Transverse colon (tissue), 4 donors: ENCODE measurements at regions not wholly inside any gene's neighbourhood (a gene's known extent, or its start where the extent isn't known, plus 50 kb on each side); places are given as distances from the start of the nearest gene placed in this dataset.

ENCODE experiments used
- CTCF ChIP-seq, 5 experiments: fragments of 200-600 bp in 3 of 5; fragments of 450-650 bp in 2 of 5; sonication (generic) in 3 of 5; IDR thresholded peaks; 1 replicate in 2 of 5; 2 replicates in 3 of 5; pipeline ENCODE4 v1.5.1; 2016 to 2017; ENCODE audit warnings: antibody characterized with exemption in 5 of 5, inconsistent platforms in 3 of 5, mild to moderate bottlenecking in 2 of 5, moderate library complexity in 1 of 5
- EP300 ChIP-seq: sonication (generic); formaldehyde crosslinking; IDR thresholded peaks from one replicate; pipeline ENCODE4 v1.6.1; 2017; ENCODE audit warnings: antibody characterized with exemption, low read depth
- POLR2A ChIP-seq: fragments of 450-650 bp; IDR thresholded peaks from one replicate; pipeline ENCODE4 v1.6.1; 2016; ENCODE audit warnings: antibody characterized with exemption, mild to moderate bottlenecking, moderate library complexity
- POLR2AphosphoS5 ChIP-seq, 3 donors: sonication (generic); formaldehyde crosslinking; IDR thresholded peaks; one replicate each; pipeline ENCODE4 v1.6.1; 2016; ENCODE audit warnings: antibody characterized with exemption in 3 of 3

DNA sequence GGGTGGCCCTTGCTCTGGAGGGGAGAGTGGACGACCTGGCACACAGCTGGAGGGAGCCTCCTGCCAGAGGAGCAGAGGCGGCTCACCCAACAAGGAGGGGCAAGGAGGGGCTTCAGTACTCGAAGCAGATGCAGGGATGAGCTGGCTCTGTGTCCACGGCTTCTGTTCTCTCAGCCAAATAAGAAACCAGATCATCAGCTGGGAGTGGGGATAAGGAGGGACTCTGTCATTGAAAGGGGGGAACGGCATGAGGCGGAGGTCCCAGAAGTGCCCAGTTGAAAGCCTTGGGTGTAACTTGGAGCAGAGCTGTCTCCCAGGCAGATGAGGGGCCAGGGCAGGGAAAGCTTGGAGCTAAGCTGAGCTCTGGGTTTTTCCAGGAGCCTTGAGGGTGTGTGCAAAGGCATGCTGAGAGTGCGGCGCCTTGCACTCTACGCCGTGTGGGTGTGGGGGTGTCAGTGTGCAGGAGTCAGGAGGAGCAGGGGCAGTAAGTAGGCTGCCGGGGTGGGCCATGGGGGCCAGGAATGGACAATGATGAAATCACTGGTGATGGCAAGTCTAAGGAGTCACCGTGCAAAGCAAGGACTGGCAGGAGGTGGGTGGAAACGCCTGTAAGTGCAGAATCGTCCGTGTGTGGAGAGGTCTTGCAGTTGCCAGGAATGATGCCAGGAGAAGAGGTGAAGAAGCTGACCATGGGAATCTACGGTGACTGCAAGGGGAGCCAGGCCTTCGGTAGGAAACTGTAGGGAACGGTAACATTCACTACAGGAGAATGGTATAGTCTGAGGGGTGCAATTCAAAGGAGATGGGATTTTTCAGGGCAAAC, 85.4 kb upstream of the FOXQ1 start:
- no peak for TF ChIP-seq CTCF (IDR thresholded peaks at IDR 0.05)
- no peak for TF ChIP-seq POLR2A
- no peak for TF ChIP-seq POLR2AphosphoS5 (IDR thresholded peaks at IDR 0.05)
- TF ChIP-seq EP300 = no peak
